ENCODE measurements at regions not wholly inside any gene's neighbourhood (a gene's known extent, or its start where the extent isn't known, plus 50 kb on each side); places are given as distances from the start of the nearest gene placed in this dataset.

- Histone ChIP-seq H3K9me3 (no peaks in the 10 kb centered on the region), H3K4me1 (no peaks in the 10 kb centered on the region), H3K27me3 (no peaks in the 10 kb centered on the region), H3K4me3 (no peak overlapping the region), H3K27ac (no peak overlapping the region), H3K36me3 (no peaks in the 10 kb centered on the region)
- intact Hi-C loops (cut with DNase I) = no loop called here
- no peak for TF ChIP-seq POLR2AphosphoS5 (IDR thresholded peaks at IDR 0.05)
- TF ChIP-seq EP300 (IDR thresholded peaks at IDR 0.05) = no peak
- TF ChIP-seq POLR2A (IDR thresholded peaks at IDR 0.05) = no peak
- TF ChIP-seq CTCF (IDR thresholded peaks at IDR 0.05) = no peak
- WGBS, 2 donors = 64 to 78% methylated on average over 6 of the region's 6 CpGs
- no peak for DNase-seq
Observed at GRCh38 chr4:146124023-146124680, 51.4 kb upstream of the LSM6 start.

- no peak overlapping the region for H3K27ac ChIP-seq
- H3K27me3 ChIP-seq = no peaks in the 10 kb centered on the region
- no peak for DNase-seq
- no peak for TF ChIP-seq POLR2AphosphoS5 (IDR thresholded peaks at IDR 0.05)
- WGBS, 2 donors = 80 to 83% methylated on average over 1 of the region's 1 CpG
- no peak overlapping the region for H3K4me3 ChIP-seq
- peaks cover 0 to under 1% (median 0%) of the 10 kb centered on the region in 4 donors for H3K9me3 ChIP-seq
- intact Hi-C loops (cut with DNase I) = no loop called here
- no peaks in the 10 kb centered on the region for H3K4me1 ChIP-seq
- no peaks in the 10 kb centered on the region for H3K36me3 ChIP-seq
Observed at GRCh38 chr4:146123231-146123630, 52.3 kb upstream of the LSM6 start.

GRCh38 chr4:146122398-146122797 is 53.1 kb upstream of the LSM6 start:
- DNase-seq = no peak
- intact Hi-C loops (cut with DNase I) = no loop called here

GRCh38 chr4:146121757-146122156 is 53.8 kb upstream of the LSM6 start:
- TF ChIP-seq POLR2AphosphoS5 (IDR thresholded peaks at IDR 0.05) = no peak
- no peak for TF ChIP-seq POLR2A (IDR thresholded peaks at IDR 0.05)
- no peak for TF ChIP-seq EP300 (IDR thresholded peaks at IDR 0.05)
- no peak for TF ChIP-seq CTCF (IDR thresholded peaks at IDR 0.05)
- Histone ChIP-seq H3K27ac (no peak overlapping the region), H3K4me1 (no peaks in the 10 kb centered on the region), H3K4me3 (no peak overlapping the region), H3K36me3 (no peaks in the 10 kb centered on the region), H3K9me3 (peaks cover 0 to 3% (median 0%) of the 10 kb centered on the region in 4 donors), H3K27me3 (no peaks in the 10 kb centered on the region)
- DNase-seq = no peak
- 95 to 96% methylated on average over 3 of the region's 3 CpGs for WGBS, 2 donors
- intact Hi-C loops (cut with DNase I) = no loop called here

More at GRCh38 chr4:146122398-146122797, 53.1 kb upstream of the LSM6 start:
- no peak for TF ChIP-seq EP300 (IDR thresholded peaks at IDR 0.05)
- no peak for TF ChIP-seq POLR2AphosphoS5 (IDR thresholded peaks at IDR 0.05)
- no peak for TF ChIP-seq POLR2A (IDR thresholded peaks at IDR 0.05)
- no peak for TF ChIP-seq CTCF (IDR thresholded peaks at IDR 0.05)
- H3K27ac ChIP-seq = no peak overlapping the region
- H3K4me1 ChIP-seq = no peaks in the 10 kb centered on the region
- H3K4me3 ChIP-seq = no peak overlapping the region
- peaks cover 0 to 3% (median 0%) of the 10 kb centered on the region in 4 donors for H3K9me3 ChIP-seq
- WGBS, 2 donors = 80 to 81% methylated on average over 6 of the region's 6 CpGs
- H3K27me3 ChIP-seq = no peaks in the 10 kb centered on the region
- no peaks in the 10 kb centered on the region for H3K36me3 ChIP-seq

- intact Hi-C loops (cut with DNase I) = no loop called here
- H3K27me3 ChIP-seq = no peaks in the 10 kb centered on the region
- H3K27ac ChIP-seq = no peak overlapping the region
- no peak overlapping the region for H3K4me3 ChIP-seq
- TF ChIP-seq EP300 (IDR thresholded peaks at IDR 0.05) (no peak), POLR2A (IDR thresholded peaks at IDR 0.05) (no peak), POLR2AphosphoS5 (IDR thresholded peaks at IDR 0.05) (no peak), CTCF (IDR thresholded peaks at IDR 0.05) (no peak)
- peaks cover 0 to 3% (median 0%) of the 10 kb centered on the region in 4 donors for H3K9me3 ChIP-seq
- H3K4me1 ChIP-seq = no peaks in the 10 kb centered on the region
- no peak for DNase-seq
- 93 to 95% methylated on average over 6 of the region's 6 CpGs for WGBS, 2 donors
- H3K36me3 ChIP-seq = no peaks in the 10 kb centered on the region
Observed at GRCh38 chr4:146119845-146120404, 55.6 kb upstream of the LSM6 start.

All from sigmoid colon (tissue), 6 donors.